Stimulated activated naive CD4-positive, alpha-beta T cell treated with Interleukin-2 at 50 U/mL for 16 hours (primary cell): ENCODE measurements at regions not wholly inside any gene's neighbourhood (a gene's known extent, or its start where the extent isn't known, plus 50 kb on each side); places are given as distances from the start of the nearest gene placed in this dataset.

Experiments used
- DNase-seq: peaks from one replicate; lab custom pipeline; 2025; lab: John Stamatoyannopoulos, UW

DNA sequence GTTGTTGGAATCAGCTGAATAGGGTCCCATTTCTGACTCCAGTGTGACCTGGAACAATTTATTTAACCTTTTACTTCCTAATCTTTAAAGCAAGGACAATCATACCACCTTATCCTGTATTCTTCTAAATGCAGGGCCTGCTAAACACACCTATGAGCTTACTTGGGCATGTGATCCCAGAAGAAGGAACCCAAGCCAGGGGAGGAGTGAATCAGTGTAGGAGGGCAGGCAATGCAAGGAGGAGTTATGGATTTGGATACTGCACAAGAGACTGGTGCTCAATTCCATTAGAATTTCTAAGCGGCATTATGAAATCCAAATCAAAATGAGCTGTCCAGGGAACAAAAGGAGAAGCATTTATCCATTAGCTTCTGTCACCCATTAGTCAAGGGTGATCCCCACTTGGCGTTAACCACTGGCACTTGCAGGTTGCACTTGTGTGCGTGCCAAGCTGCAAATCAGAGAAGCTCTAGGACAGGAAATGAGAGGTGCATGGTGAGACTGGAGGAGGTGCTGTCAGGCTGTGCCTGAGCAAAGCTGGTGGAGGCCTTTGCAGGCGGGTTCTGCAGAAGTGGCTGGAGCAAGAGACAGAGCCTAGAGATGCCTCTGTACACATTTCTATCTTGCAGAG is 297.2 kb upstream of the PLXNA2 start:
- DNase-seq = no peak

DNA sequence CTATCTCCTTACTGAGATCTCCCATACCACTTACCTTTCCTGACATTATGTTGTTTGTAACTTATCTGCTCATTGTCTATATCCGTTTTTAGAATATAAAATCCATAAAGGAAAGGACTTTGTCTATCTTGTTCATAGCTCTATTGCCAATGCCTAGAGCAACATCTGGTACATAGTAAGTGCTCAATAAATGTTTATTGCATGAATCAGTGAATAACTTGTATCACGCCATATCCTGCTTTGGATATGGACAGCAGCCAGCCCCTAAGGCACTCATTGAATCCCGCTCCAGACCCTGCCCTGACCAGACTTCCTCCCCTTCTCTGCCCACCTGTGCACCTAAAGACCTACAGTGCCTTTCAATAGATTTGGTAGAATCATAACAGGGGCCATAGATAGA is 298.1 kb upstream of the PLXNA2 start:
- no peak for DNase-seq

DNA sequence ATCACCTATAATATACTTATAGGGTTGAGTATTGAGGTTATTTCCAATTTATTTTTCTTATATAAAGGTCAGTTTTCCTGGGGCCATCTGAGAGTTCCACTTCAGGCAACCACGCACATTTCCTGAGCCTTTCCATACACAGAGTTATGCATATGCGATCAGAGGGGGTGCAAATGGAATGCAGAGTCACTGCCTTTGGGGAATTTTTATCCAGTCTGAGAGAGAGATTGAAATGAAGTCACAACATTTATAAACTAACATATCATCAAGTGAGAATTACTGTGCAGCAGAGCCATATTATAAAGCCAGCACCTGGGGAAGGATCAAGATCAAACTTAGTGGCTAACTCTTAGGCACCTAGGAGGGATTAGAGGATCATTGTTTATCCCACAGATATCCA is 299.9 kb upstream of the PLXNA2 start:
- DNase-seq = no peak

DNA sequence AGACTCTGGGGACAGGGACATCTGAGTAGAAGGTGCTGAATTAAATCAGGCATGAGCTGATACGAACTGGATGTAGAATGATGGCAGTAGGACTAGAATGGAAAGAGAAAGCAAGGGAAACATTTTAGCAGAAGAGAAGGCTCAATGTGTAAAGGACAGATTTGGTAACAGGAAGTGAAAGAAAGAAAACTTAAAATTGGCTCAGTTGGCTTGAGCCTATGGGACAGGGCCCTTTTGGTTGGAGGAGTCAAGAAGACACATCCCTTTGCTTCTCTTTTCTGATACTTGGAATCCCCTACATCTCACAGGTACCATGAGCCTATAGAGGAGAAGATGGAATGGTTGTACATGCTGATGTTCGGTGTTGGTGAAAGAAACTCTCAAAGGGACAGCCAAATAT is 300.6 kb upstream of the PLXNA2 start:
- DNase-seq = no peak

DNA sequence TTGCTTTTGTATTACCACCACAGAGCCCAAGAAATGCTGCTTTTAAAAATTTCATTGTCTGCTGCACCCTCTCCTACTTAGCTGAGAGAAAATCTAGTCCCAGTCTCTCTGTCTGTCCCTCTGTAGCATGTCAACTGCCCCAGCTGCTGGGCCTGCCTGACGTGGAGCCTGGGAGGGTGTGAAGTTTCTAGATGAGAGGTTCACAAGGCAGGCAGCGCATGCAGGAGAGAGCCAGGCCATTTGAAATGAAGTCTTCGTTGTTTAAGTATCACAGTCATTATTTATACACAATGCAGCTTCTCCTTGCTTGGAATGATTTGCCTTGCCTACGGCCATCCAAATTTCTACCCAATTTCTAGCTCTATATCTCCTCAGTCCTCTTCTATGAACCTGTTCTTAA is 306.8 kb upstream of the PLXNA2 start:
- DNase-seq = no peak

DNA sequence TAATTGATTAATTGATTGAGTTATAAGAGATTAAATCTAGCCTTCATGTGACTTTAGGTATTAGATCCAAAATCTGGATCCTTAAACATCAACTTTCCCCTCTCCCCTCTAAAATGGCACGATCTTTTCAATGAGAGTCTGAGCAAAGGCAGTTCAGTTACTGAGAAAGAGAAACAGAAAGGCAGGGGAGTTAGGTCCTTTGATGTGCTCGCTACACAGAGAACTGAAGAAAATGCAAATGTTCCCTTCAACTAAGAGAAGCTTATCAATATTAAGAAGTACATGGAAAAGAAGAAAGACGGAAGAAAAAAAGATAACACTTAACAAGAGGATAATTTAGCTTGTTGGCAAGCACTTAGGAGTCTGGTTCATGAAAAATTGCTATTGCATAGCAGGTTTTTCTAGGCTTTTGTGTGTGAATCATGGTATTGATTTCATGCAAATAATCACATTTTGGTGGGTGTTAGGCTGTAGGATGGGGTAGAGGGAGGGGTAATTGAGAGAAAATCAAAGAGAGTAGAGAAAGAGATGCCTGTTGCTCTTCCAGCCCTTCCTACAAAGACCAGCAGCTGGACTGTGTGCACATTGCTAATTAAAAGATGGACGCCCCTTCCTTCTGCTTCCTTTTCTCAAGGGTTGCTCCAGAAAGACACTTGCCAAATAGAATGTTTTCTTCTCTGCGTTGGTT is 307.6 kb upstream of the PLXNA2 start:
- DNase-seq = no peak

DNA sequence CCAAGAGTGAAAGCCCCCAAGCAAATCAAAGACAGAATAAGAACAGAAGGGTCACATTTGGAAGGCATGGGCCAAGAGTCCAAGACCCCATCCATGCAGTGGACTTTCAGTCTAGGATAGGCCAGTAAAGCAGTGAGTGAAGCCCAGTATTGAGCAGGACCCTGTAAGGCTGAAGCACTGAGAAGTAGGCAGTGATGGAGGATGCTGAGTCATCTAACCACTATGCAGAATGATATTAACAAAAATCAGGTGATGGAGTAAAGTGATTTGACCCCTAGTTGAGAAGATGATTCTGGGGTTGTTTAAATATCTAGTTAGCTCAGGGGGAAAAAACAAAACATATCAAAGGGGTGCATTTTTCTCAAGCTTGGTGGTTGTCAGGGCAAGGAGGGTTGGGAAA is 308.7 kb upstream of the PLXNA2 start:
- no peak for DNase-seq

DNA sequence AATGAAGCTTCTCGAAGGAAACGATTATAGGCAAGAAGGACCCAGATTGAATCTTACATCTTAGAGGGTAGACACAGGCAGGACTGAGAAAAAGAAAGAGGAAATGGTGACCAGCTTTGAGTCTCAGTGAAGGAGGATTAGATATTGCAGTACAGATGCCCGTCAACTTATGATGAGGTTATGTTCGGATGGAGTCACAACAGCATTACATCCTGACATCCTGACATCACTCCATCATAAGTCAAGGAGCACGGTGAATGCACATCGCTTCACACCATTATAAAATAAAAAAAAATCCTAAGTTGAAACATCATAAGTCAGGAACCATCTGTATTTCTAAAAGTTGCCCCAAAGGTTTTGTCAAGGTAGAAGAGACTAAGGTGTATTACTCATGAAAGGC is 312.3 kb upstream of the PLXNA2 start:
- DNase-seq = no peak

DNA sequence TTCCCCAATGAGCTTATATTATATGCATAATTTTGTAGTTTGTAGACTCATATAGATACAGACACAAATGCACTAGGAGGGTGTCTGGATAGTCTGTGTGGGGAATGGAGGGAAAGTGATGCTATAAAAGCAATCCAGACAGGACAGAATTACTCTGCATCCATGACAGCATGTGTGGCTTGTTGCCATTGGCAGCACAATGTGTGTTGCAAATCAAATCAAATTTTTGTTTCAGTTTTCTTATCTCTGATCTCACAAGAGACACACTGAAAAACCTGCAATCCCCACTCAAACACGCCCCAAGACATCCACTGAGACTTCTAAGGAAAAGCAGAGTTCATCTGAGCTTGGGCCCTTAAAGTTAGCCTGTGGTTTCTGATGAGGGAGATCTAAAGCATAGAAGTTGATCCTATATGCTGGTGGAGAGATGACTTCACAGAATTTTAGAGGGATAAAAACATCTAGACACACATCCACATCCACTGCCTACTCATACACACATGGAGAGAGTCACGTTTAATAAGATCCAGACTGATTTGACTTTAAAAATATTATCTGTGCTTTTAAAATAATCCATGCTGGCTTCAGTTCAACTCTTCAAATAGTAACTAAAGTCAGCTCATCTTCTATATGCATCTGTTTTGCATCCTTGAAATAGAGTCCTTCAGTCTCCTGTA is 313.0 kb upstream of the PLXNA2 start:
- no peak for DNase-seq

DNA sequence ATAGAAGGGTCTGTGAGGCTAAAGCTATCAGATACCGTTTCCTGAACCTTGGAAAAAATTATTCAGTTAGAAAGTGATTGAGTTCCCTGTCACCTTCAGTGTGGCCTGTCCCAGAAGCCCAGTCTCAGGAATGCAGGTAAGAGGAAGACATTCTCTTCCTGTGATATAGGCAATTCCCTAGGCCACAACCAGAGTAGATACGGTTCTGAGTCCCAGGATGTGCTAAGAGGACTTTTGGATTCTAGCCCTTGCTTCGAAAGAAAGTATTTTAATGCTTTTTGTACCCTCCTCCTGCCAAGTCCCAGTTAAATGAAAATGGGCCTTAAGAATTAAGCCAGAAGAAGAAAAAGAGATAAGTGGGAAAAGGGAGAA is 313.5 kb upstream of the PLXNA2 start:
- DNase-seq = no peak

DNA sequence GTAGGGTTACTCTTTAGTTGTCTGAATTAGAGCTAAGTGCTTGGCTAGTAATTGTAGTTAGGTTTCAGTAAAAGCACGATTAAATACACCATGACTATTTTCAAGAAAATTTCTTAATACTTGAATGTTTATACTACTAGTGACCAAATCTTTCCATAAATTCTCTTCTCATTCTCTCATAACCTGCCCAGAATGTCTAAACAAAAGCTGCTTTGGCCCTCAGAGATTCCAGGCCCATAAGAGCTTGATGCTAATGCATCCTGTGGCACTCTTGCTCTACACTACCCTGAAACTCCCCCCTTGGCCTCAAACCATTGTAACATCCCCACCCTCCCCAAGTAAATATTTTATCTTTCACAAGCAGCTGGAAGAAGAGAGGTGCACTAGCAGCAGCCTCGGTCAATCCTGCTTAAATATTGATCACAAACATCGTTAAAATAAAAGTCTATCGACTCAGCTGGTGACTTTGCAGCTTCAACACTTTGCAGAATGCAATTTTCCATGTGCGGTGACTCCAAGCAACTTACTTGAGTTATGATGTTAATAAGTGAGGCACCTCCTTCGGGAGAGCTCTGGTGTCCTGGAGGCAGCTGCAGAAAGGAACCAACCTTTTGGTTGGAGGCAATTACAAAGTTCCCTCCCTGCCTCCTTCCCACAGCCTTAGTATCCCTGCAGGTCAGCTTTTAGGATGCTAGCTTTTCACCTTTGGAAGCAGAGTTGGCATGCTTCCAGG is 315.6 kb upstream of the PLXNA2 start:
- DNase-seq = no peak

DNA sequence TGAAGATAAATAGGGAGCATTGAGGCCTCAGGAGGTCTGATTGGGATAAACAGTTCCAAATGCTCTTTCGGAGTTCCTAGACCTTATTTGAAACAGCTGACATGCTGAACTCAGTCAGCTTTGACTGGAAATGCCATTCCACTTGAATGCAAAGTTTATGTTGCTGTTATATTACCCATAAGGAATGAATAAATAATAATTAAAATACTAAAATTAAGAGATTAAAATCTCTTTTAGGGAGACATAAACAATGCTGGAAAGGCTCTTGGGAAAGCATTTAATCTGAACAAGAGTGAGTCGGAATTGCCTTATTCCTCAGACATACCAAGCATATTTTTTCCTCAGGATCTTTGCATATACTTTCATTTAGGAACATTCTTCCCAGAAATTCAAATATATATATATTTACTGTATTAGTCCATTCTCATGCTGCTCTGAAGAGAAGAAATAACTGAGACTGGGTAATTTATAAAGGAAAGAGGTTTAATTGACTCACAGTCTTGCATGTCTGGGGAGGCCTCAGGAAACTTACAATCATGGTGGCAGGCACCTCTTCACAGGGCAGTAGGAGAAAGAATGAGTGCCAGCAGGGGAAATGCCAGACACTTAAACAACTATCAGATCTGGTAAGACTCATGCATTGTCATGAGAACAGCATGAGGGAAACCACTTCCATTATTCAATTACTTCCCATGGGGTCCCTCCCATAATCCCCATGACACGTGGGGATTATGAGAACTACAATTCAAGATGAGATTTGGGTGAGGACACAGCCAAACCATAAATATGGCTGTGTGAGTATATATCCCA is 318.2 kb upstream of the PLXNA2 start:
- no peak for DNase-seq

DNA sequence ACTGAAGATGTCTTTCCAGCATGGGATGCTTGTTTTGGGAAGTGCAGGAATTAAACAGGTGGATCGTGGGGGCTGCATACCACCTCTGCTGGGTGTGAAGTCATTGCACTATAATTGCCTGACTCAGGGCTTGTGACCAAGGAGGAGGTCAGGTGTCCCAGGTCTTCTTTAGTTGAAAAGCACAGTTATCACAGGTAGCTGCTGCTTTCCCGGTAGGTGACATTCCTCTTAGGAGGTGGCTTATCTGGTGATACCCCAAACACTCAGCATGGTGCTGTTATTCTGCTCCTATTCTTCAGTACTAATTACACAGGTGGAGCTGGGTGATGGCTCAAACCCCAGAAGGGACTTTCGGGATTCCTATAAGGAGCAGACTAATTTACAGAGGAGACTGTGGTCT is 320.3 kb upstream of the PLXNA2 start:
- no peak for DNase-seq

DNA sequence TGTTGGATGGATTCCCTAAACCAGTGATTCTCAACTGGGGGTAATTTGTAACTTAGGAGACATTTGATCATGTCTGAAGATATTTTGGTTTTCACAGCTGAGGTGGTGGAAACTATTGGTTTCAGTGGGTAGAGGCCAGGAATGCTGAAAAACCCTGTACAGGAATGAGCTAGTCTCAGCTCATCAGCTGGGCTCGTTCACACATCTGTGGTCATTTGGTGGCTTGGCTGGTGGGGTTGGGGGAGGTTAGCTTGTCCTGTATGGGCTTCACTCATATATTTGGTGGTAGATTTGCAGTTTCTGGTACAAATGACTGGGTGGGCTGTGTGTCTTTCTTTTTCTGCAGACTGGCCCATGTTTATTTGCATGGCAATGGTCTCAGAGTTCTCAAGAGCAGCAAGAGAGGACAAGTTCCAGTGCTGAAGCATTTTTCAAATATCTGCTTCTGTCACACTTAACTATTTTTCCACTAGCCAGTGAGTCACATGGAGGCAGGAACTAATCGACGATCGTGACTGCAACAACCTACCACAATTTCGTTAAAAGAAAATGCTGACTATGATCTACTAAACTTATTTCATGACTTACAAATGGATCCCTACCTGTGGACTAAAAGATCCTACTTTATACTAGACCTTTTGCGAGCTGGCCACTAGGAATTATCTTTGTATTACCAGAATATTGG is 321.7 kb upstream of the PLXNA2 start:
- DNase-seq = no peak

DNA sequence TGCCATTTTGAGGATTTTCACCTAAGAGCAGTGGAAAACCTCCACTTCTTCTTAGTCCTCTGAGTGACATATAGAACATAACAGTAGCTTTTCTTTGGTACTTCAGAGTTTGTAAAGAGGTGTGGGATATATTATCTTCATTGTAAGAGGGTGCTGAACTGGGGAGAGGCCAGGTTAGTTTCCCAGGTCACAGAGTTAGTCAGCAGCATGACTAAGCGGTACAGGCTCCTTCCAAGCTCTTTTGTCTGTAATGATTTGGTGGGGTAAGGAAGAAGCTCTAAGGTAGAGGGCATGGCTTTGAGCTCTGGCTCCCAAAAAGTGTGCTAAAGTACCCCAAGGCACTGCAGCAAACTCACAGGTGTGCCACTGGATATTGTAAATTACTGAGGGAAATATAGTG is 325.0 kb upstream of the PLXNA2 start:
- no peak for DNase-seq

DNA sequence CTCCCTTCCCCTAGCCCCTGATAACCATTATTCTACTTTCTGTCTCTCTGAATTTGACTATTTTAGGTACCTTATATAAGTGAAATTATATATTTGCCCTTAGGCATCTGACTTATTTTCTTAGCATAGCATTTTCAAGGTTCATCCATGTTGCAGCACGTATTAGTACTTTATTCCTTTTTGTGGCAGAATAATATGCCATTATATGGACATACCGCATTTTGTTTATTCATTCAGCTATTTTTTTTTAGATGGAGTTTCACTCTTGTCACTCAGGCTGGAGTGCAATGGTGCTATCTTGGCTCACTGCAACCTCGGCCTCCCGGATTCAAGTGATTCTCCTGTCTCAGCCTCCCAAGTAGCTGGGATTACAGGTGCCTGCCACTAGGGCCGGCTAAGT is 326.2 kb upstream of the PLXNA2 start:
- no peak for DNase-seq

DNA sequence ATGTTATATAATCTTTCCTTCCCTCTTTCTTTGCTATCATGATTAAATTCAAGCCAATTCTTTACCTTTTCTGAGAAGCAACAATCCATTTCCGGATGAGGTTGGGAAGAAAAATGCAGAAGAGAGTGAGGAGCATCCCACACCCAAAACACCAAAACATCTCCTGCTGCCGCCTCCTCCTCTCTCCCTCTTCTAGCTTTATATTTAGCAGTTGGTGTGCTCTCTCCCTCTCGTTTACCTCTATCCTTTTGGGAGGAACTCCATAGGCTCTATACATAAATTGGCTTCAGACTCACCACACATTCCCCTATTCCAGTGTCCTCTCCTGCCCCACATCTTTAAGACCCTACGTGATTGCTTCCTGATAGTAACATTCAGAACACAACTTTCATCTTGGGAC is 332.2 kb upstream of the PLXNA2 start:
- DNase-seq = no peak

DNA sequence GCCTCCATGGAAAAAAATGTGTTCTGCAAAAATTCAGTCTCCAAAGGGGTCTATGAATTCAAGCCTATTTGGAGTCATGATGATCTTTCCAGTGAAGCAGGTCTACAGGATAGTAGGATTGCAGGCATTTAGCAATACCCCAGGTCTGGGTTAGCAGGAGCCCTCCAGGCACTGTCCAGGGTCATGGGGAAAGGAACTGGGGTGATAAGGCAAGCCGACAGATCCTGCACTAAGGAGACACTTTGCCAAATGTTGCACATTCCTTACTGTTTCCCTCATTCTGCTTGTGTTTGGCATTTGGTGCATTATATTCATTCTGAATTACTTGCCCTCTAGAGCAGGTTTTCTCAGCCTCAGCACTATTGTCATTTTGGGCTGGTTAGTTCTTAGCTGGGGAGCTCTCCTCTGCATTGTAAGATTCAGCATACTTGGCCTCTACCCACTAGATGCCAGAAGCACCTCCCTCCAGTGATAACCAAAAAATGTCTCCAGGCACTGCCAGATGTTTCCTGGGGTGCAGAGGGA is 333.3 kb upstream of the PLXNA2 start:
- DNase-seq = no peak

DNA sequence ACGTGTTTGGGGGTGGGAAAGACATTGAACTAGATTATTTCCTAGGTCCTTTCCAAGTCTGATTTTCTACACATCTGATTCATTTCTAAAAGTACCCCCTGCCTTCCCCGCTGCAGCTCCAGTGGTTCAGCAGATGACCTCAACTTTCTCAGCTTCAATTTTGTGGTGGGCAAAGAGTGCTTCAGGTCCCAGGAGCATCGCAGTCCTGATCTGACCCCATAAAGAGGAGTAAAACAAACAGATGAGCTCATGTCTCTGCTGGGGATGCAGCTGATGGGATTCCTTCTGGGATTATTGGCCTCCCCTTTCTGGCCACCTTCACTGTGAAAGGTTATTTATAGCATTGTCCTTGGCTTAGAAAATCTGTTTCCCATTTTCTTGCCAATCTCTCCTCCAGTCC is 337.0 kb upstream of the PLXNA2 start:
- no peak for DNase-seq

DNA sequence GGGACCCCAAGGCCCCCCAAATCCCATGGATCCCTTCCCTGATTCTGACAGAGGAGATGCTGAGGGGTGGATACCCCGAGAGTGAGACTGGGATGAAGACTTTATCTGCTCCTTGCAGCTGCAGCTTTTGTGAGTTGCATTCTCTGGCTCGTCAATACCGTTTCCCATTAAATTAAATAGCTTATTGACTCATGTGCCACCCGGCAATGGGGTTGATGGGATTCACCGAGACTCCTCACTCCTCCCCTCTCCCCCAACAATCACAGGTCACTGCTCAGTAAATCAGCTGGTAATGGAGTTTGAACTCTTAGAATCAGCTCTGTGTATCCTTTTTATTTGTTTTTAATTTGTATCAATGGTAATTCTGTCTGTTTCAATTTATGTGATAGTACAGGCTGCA is 337.5 kb upstream of the PLXNA2 start:
- no peak for DNase-seq

DNA sequence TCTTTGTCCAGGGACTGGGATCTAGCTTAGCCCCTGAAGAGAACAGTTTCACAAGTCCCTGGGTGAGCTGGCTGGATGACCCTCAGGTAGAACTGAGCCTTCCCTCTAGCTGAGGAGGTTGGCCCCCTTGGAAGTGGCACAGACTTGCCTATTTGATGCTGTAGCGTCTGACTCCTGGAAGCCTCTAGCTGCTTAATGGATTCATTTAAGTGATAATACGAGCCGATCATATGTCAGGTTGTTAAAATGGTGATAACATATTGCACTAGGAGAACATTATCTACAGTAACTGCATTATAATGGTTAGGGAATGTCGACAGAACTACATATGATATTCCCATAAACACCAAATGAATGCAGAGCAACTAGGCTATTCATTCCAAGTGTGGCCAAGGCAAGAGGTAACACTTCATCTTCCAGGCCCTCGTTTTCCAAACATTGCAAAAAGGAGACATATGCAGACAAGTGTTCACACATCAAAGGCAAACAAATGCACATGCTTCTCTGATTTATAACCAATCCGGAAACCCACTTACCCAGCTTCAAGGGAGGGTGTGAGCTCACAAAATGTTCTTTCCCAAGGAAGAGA is 340.1 kb upstream of the PLXNA2 start:
- DNase-seq = no peak
